ENCODE measurements at regions not wholly inside any gene's neighbourhood (a gene's known extent, or its start where the extent isn't known, plus 50 kb on each side); places are given as distances from the start of the nearest gene placed in this dataset.

GRCh38 chr12:48261773-48262172, 58.7 kb upstream of the OR10AD1 start:
- no peaks in the 10 kb centered on the region for H3K36me3 ChIP-seq
- DNase-seq (no peak), ATAC-seq (no peak)
- no peaks in the 10 kb centered on the region for H3K9me3 ChIP-seq
- H3K4me1 ChIP-seq: no peaks in the 10 kb centered on the region
- TF ChIP-seq CTCF (IDR thresholded peaks at IDR 0.05): no peak
- no peak overlapping the region for H3K27ac ChIP-seq
- intact Hi-C loops (cut with DNase I): no loop called here
- H3K4me3 ChIP-seq: no peak overlapping the region
- H3K27me3 ChIP-seq: peaks cover 0 to 6% of the 10 kb centered on the region in 2 donors
